ENCODE measurements at regions not wholly inside any gene's neighbourhood (a gene's known extent, or its start where the extent isn't known, plus 50 kb on each side); places are given as distances from the start of the nearest gene placed in this dataset.

- no peak for DNase-seq
- H3K4me3 ChIP-seq (replicated peaks in 1 of 3) = no peak overlapping the region
- H3K27ac ChIP-seq = no peak overlapping the region
- H3K27me3 ChIP-seq = no peaks in the 10 kb centered on the region
- no peaks in the 10 kb centered on the region for H3K36me3 ChIP-seq
- WGBS, 2 donors = 89 to 91% methylated on average over 1 of the region's 1 CpG
- TF ChIP-seq POLR2A (IDR thresholded peaks at IDR 0.05) = no peak
- TF ChIP-seq, protein P1, sequence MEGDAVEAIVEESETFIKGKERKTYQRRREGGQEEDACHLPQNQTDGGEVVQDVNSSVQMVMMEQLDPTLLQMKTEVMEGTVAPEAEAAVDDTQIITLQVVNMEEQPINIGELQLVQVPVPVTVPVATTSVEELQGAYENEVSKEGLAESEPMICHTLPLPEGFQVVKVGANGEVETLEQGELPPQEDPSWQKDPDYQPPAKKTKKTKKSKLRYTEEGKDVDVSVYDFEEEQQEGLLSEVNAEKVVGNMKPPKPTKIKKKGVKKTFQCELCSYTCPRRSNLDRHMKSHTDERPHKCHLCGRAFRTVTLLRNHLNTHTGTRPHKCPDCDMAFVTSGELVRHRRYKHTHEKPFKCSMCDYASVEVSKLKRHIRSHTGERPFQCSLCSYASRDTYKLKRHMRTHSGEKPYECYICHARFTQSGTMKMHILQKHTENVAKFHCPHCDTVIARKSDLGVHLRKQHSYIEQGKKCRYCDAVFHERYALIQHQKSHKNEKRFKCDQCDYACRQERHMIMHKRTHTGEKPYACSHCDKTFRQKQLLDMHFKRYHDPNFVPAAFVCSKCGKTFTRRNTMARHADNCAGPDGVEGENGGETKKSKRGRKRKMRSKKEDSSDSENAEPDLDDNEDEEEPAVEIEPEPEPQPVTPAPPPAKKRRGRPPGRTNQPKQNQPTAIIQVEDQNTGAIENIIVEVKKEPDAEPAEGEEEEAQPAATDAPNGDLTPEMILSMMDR (IDR thresholded peaks at IDR 0.05) = no peak
- H3K9me3 ChIP-seq = no peaks in the 10 kb centered on the region
- H3K4me1 ChIP-seq = no peaks in the 10 kb centered on the region
- intact Hi-C loops (cut with DNase I) = no loop called here
Observed at GRCh38 chr11:32215157-32215556, 124.3 kb downstream of the RCN1 start.

- no peak for DNase-seq
- H3K27ac ChIP-seq = no peak overlapping the region
- no peaks in the 10 kb centered on the region for H3K27me3 ChIP-seq
- TF ChIP-seq, protein P1 (IDR thresholded peaks at IDR 0.05) = no peak
- TF ChIP-seq POLR2A (IDR thresholded peaks at IDR 0.05) = no peak
- H3K36me3 ChIP-seq = no peaks in the 10 kb centered on the region
- no peak overlapping the region for H3K4me3 ChIP-seq (replicated peaks in 1 of 3)
- H3K4me1 ChIP-seq = no peaks in the 10 kb centered on the region
- H3K9me3 ChIP-seq = no peaks in the 10 kb centered on the region
- intact Hi-C loops (cut with DNase I) = no loop called here
- 92% methylated on average over 4 of the region's 4 CpGs for WGBS, 2 donors
Observed at GRCh38 chr11:32216749-32217148, 125.9 kb downstream of the RCN1 start.

- Histone ChIP-seq H3K4me1 (no peaks in the 10 kb centered on the region), H3K27me3 (no peaks in the 10 kb centered on the region), H3K4me3 (replicated peaks in 1 of 3) (no peak overlapping the region), H3K36me3 (no peaks in the 10 kb centered on the region), H3K27ac (no peak overlapping the region), H3K9me3 (no peaks in the 10 kb centered on the region)
- intact Hi-C loops (cut with DNase I) = no loop called here
- DNase-seq = no peak
- TF ChIP-seq, protein P1 (IDR thresholded peaks at IDR 0.05) = no peak
- no peak for TF ChIP-seq POLR2A (IDR thresholded peaks at IDR 0.05)
- WGBS, 2 donors = 80 to 86% methylated on average over 7 of the region's 7 CpGs
Observed at GRCh38 chr11:32219320-32219719, 128.4 kb downstream of the RCN1 start.

DNA sequence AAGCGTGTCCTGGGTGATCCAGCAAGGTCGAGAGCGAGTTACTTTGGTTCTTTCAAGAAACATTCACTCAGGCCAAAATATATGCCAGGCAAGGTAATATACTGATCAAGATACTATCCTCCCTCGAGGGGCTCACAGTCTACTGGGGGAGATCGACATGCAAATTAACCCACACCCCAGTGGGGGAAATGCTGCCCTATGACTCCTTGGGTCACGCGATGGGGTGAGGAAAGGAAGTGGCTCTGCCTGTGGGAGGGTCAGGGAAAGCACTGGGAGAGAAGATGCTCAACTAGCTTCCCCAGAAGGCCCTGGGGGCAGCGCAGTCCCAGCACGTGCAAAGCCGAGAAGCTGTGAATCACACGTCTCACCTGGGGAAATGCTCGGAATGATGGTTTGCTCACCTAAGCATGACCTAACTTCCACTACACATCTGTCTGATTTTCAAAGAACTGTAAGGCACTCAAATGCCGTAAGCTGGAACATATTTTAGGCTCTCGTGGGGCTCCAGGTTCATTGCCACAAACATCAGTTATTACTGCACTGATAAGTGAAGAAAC is 130.7 kb downstream of the RCN1 start:
- Histone ChIP-seq H3K4me1 (no peaks in the 10 kb centered on the region), H3K9me3 (no peaks in the 10 kb centered on the region), H3K27me3 (no peaks in the 10 kb centered on the region), H3K4me3 (replicated peaks in 1 of 3) (no peak overlapping the region), H3K27ac (no peak overlapping the region), H3K36me3 (no peaks in the 10 kb centered on the region)
- intact Hi-C loops (cut with DNase I) = no loop called here
- WGBS, 2 donors = 78 to 81% methylated on average over 14 of the region's 14 CpGs
- DNase-seq = no peak
- TF ChIP-seq, protein P1 (IDR thresholded peaks at IDR 0.05) = no peak
- no peak for TF ChIP-seq POLR2A (IDR thresholded peaks at IDR 0.05)

GRCh38 chr11:32224580-32224979 is 133.7 kb downstream of the RCN1 start:
- WGBS, 2 donors = 69 to 72% methylated on average over 3 of the region's 3 CpGs
- intact Hi-C loops (cut with DNase I) = no loop called here
- no peaks in the 10 kb centered on the region for H3K9me3 ChIP-seq
- no peaks in the 10 kb centered on the region for H3K27me3 ChIP-seq
- no peak overlapping the region for H3K4me3 ChIP-seq (replicated peaks in 1 of 3)
- no peaks in the 10 kb centered on the region for H3K4me1 ChIP-seq
- no peak for DNase-seq
- no peak for TF ChIP-seq POLR2A (IDR thresholded peaks at IDR 0.05)
- TF ChIP-seq, protein P1 (IDR thresholded peaks at IDR 0.05) = no peak
- H3K36me3 ChIP-seq = no peaks in the 10 kb centered on the region
- H3K27ac ChIP-seq = no peak overlapping the region

Measured in thyroid gland (tissue), 4 donors.